WTC11 (cell line): ENCODE measurements at regions not wholly inside any gene's neighbourhood (a gene's known extent, or its start where the extent isn't known, plus 50 kb on each side); places are given as distances from the start of the nearest gene placed in this dataset.

ENCODE experiments used
- ATAC-seq: fragments of 200-7000 bp; cut with Tn5 transposase; 2 replicates; pipeline ENCODE4 v1.10.0; 2021; ENCODE audit warnings: mild to moderate bottlenecking, moderate library complexity
- CTCF ChIA-PET: fragments of 300-600 bp; sonication (Branson Sonifier 250); formaldehyde crosslinking; loops from one replicate; lab custom pipeline; 2021; ENCODE audit warnings: antibody characterized with exemption; lab: Charles Lee
- POLR2A ChIA-PET: fragments of 350-600 bp; sonication (Branson Sonifier 250); formaldehyde crosslinking; loops from one replicate; lab custom pipeline; 2021; ENCODE audit warnings: antibody characterized with exemption; lab: Charles Lee
- DNase-seq: peaks from one replicate; pipeline ENCODE4 v3.0.0; 2021; ENCODE audit warnings: low spot score
- H3K27ac Mint-ChIP-seq: 2 replicates; pipeline ENCODE4 v1.8.0; 2021; ENCODE audit warnings: mixed read lengths
- H3K27me3 Mint-ChIP-seq: 2 replicates; pipeline ENCODE4 v1.8.0; 2021; ENCODE audit warnings: low read depth, mild to moderate bottlenecking, moderate library complexity, mixed read lengths
- H3K36me3 Mint-ChIP-seq: 2 replicates; pipeline ENCODE4 v1.8.0; 2021; ENCODE audit warnings: mixed read lengths
- H3K4me1 Mint-ChIP-seq: 2 replicates; pipeline ENCODE4 v1.8.0; 2022; ENCODE audit warnings: mixed read lengths
- H3K4me3 Mint-ChIP-seq: 2 replicates; pipeline ENCODE4 v1.8.0; 2021; ENCODE audit warnings: mild to moderate bottlenecking, moderate library complexity, mixed read lengths
- H3K9me3 Mint-ChIP-seq: 2 replicates; pipeline ENCODE4 v1.8.0; 2021; ENCODE audit warnings: mixed read lengths
- CREB1 ChIP-seq: sonication (generic); formaldehyde crosslinking; IDR thresholded peaks from 2 replicates; pipeline ENCODE4 v1.8.0; 2023; ENCODE audit warnings: mild to moderate bottlenecking, missing genetic modification reagents
- FOXK1 ChIP-seq: sonication (generic); formaldehyde crosslinking; IDR thresholded peaks from 2 replicates; pipeline ENCODE4 v1.8.0; 2022; ENCODE audit warnings: mild to moderate bottlenecking, moderate library complexity, missing genetic modification reagents
- MYBL2 ChIP-seq: sonication (generic); formaldehyde crosslinking; IDR thresholded peaks from 2 replicates; pipeline ENCODE4 v1.8.1; 2023; ENCODE audit warnings: mild to moderate bottlenecking, moderate library complexity, missing genetic modification reagents
- OVOL2 ChIP-seq: fragments of 250-450 bp; sonication (Bioruptor Pico); IDR thresholded peaks from 2 replicates; pipeline ENCODE4 v1.9.0; 2021; ENCODE audit warnings: mild to moderate bottlenecking, borderline replicate concordance
- RORB ChIP-seq: fragments of 250-450 bp; sonication (Bioruptor Pico); IDR thresholded peaks from 2 replicates; pipeline ENCODE4 v1.9.0; 2021; ENCODE audit warnings: mild to moderate bottlenecking
- SP1 ChIP-seq: sonication (generic); formaldehyde crosslinking; conservative IDR thresholded peaks from 2 replicates; pipeline ENCODE4 v1.8.1; 2022; ENCODE audit warnings: missing genetic modification reagents
- TEAD4 ChIP-seq: sonication (generic); formaldehyde crosslinking; IDR thresholded peaks from 2 replicates; pipeline ENCODE4 v1.8.0; 2022; ENCODE audit warnings: mild to moderate bottlenecking, missing genetic modification reagents
- TP53 ChIP-seq: sonication (generic); formaldehyde crosslinking; IDR thresholded peaks from 2 replicates; pipeline ENCODE4 v1.8.1; 2023; ENCODE audit warnings: mild to moderate bottlenecking, missing genetic modification reagents
- ZBTB21 ChIP-seq: sonication (generic); formaldehyde crosslinking; IDR thresholded peaks from 2 replicates; pipeline ENCODE4 v1.8.1; 2023; ENCODE audit warnings: mild to moderate bottlenecking, missing genetic modification reagents, borderline replicate concordance
- ZNF219 ChIP-seq: sonication (generic); formaldehyde crosslinking; IDR thresholded peaks from 2 replicates; pipeline ENCODE4 v1.8.0; 2023; ENCODE audit warnings: missing genetic modification reagents, mild to moderate bottlenecking, borderline replicate concordance
- ZNF317 ChIP-seq: sonication (generic); formaldehyde crosslinking; IDR thresholded peaks from 2 replicates; pipeline ENCODE4 v1.8.1; 2023; ENCODE audit warnings: low read depth, mild to moderate bottlenecking, moderate library complexity, missing genetic modification reagents, borderline replicate concordance
- ZNF416 ChIP-seq: fragments of 250-450 bp; sonication (Bioruptor Pico); IDR thresholded peaks from 2 replicates; pipeline ENCODE4 v1.9.0; 2021; ENCODE audit warnings: mild to moderate bottlenecking, inconsistent platforms
- ZNF423 ChIP-seq: fragments of 250-450 bp; sonication (Bioruptor Pico); IDR thresholded peaks from 2 replicates; pipeline ENCODE4 v2.1.2; 2022; ENCODE audit warnings: mild to moderate bottlenecking, moderate library complexity
- TF ChIP-seq, protein P1 (sequence below): sonication (generic); formaldehyde crosslinking; IDR thresholded peaks from 2 replicates; pipeline ENCODE4 v1.8.1; 2022; ENCODE audit warnings: low read depth, missing genetic modification reagents, borderline replicate concordance
- TF ChIP-seq, protein P2 (sequence below): sonication (generic); formaldehyde crosslinking; IDR thresholded peaks from 2 replicates; pipeline ENCODE4 v1.8.1; 2023; ENCODE audit warnings: mild to moderate bottlenecking, moderate library complexity, missing genetic modification reagents
- TF ChIP-seq, protein P3 (sequence below): fragments of 250-450 bp; sonication (Bioruptor Pico); IDR thresholded peaks from 2 replicates; pipeline ENCODE4 v1.9.0; 2021; ENCODE audit warnings: mild to moderate bottlenecking
- TF ChIP-seq, protein P4 (sequence below): sonication (generic); formaldehyde crosslinking; IDR thresholded peaks from 2 replicates; pipeline ENCODE4 v1.8.1; 2023; ENCODE audit warnings: mild to moderate bottlenecking, missing genetic modification reagents, borderline replicate concordance
- TF ChIP-seq, protein P5 (sequence below): sonication (generic); formaldehyde crosslinking; IDR thresholded peaks from 2 replicates; pipeline ENCODE4 v1.8.0; 2022; ENCODE audit warnings: mild to moderate bottlenecking, missing genetic modification reagents
- TF ChIP-seq, protein P6 (sequence below): sonication (generic); formaldehyde crosslinking; IDR thresholded peaks from 2 replicates; pipeline ENCODE4 v1.8.0; 2022; ENCODE audit warnings: mild to moderate bottlenecking, missing genetic modification reagents

DNA sequence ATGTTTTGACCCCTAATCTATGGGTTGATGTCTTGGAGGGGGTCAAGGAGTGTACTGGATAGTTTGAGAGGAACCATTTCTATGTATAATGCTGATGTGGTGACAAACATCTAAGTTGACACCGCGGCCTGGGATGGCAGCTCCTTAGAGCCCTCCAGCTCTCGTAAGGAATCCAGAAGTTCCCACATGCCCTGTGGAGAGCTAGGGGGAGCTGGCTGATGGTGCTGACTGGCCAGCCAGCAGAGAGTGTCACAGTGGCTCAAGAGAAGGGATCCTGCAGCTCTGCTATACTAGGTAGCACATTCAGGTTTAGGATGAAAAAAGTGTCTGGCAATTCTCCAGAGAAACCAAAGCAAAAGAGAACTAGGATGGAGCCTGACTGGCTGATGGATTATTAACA is 842.2 kb upstream of the VRK2 start:
- ChIA-PET POLR2A (no interaction called here), CTCF (no interaction called here)
- Mint-ChIP-seq H3K4me3 (no peak overlapping the region), H3K36me3 (no peaks in the 10 kb centered on the region), H3K27me3 (no peaks in the 10 kb centered on the region), H3K4me1 (peaks cover 12% of the 10 kb centered on the region), H3K27ac (no peak overlapping the region), H3K9me3 (peaks cover 11% of the 10 kb centered on the region)
- DNase-seq = no peak
- TF ChIP-seq, protein P1, sequence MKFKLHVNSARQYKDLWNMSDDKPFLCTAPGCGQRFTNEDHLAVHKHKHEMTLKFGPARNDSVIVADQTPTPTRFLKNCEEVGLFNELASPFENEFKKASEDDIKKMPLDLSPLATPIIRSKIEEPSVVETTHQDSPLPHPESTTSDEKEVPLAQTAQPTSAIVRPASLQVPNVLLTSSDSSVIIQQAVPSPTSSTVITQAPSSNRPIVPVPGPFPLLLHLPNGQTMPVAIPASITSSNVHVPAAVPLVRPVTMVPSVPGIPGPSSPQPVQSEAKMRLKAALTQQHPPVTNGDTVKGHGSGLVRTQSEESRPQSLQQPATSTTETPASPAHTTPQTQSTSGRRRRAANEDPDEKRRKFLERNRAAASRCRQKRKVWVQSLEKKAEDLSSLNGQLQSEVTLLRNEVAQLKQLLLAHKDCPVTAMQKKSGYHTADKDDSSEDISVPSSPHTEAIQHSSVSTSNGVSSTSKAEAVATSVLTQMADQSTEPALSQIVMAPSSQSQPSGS (CRISPR knock-in tag) = no peak
- TF ChIP-seq RORB (CRISPR knock-in tag) (no peak), TEAD4 (CRISPR knock-in tag) (no peak), SP1 (CRISPR knock-in tag) (no peak), FOXK1 (CRISPR knock-in tag) (no peak), OVOL2 (CRISPR knock-in tag) (no peak), CREB1 (CRISPR knock-in tag) (no peak), ZNF416 (no peak), ZNF423 (CRISPR knock-in tag) (no peak), ZNF219 (CRISPR knock-in tag) (no peak), MYBL2 (no peak), ZNF317 (CRISPR knock-in tag) (no peak), TP53 (CRISPR knock-in tag) (no peak), ZBTB21 (CRISPR knock-in tag) (no peak)
- TF ChIP-seq, protein P2, sequence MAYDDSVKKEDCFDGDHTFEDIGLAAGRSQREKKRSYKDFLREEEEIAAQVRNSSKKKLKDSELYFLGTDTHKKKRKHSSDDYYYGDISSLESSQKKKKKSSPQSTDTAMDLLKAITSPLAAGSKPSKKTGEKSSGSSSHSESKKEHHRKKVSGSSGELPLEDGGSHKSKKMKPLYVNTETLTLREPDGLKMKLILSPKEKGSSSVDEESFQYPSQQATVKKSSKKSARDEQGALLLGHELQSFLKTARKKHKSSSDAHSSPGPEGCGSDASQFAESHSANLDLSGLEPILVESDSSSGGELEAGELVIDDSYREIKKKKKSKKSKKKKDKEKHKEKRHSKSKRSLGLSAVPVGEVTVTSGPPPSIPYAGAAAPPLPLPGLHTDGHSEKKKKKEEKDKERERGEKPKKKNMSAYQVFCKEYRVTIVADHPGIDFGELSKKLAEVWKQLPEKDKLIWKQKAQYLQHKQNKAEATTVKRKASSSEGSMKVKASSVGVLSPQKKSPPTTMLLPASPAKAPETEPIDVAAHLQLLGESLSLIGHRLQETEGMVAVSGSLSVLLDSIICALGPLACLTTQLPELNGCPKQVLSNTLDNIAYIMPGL (CRISPR knock-in tag) = no peak
- TF ChIP-seq, protein P3, sequence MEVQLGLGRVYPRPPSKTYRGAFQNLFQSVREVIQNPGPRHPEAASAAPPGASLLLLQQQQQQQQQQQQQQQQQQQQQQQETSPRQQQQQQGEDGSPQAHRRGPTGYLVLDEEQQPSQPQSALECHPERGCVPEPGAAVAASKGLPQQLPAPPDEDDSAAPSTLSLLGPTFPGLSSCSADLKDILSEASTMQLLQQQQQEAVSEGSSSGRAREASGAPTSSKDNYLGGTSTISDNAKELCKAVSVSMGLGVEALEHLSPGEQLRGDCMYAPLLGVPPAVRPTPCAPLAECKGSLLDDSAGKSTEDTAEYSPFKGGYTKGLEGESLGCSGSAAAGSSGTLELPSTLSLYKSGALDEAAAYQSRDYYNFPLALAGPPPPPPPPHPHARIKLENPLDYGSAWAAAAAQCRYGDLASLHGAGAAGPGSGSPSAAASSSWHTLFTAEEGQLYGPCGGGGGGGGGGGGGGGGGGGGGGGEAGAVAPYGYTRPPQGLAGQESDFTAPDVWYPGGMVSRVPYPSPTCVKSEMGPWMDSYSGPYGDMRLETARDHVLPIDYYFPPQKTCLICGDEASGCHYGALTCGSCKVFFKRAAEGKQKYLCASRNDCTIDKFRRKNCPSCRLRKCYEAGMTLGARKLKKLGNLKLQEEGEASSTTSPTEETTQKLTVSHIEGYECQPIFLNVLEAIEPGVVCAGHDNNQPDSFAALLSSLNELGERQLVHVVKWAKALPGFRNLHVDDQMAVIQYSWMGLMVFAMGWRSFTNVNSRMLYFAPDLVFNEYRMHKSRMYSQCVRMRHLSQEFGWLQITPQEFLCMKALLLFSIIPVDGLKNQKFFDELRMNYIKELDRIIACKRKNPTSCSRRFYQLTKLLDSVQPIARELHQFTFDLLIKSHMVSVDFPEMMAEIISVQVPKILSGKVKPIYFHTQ (CRISPR knock-in tag) = no peak
- TF ChIP-seq, protein P4, sequence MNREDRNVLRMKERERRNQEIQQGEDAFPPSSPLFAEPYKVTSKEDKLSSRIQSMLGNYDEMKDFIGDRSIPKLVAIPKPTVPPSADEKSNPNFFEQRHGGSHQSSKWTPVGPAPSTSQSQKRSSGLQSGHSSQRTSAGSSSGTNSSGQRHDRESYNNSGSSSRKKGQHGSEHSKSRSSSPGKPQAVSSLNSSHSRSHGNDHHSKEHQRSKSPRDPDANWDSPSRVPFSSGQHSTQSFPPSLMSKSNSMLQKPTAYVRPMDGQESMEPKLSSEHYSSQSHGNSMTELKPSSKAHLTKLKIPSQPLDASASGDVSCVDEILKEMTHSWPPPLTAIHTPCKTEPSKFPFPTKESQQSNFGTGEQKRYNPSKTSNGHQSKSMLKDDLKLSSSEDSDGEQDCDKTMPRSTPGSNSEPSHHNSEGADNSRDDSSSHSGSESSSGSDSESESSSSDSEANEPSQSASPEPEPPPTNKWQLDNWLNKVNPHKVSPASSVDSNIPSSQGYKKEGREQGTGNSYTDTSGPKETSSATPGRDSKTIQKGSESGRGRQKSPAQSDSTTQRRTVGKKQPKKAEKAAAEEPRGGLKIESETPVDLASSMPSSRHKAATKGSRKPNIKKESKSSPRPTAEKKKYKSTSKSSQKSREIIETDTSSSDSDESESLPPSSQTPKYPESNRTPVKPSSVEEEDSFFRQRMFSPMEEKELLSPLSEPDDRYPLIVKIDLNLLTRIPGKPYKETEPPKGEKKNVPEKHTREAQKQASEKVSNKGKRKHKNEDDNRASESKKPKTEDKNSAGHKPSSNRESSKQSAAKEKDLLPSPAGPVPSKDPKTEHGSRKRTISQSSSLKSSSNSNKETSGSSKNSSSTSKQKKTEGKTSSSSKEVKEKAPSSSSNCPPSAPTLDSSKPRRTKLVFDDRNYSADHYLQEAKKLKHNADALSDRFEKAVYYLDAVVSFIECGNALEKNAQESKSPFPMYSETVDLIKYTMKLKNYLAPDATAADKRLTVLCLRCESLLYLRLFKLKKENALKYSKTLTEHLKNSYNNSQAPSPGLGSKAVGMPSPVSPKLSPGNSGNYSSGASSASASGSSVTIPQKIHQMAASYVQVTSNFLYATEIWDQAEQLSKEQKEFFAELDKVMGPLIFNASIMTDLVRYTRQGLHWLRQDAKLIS (CRISPR knock-in tag) = no peak
- TF ChIP-seq, protein P5, sequence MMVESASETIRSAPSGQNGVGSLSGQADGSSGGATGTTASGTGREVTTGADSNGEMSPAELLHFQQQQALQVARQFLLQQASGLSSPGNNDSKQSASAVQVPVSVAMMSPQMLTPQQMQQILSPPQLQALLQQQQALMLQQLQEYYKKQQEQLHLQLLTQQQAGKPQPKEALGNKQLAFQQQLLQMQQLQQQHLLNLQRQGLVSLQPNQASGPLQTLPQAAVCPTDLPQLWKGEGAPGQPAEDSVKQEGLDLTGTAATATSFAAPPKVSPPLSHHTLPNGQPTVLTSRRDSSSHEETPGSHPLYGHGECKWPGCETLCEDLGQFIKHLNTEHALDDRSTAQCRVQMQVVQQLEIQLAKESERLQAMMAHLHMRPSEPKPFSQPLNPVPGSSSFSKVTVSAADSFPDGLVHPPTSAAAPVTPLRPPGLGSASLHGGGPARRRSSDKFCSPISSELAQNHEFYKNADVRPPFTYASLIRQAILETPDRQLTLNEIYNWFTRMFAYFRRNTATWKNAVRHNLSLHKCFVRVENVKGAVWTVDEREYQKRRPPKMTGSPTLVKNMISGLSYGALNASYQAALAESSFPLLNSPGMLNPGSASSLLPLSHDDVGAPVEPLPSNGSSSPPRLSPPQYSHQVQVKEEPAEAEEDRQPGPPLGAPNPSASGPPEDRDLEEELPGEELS (CRISPR knock-in tag) = no peak
- TF ChIP-seq, protein P6, sequence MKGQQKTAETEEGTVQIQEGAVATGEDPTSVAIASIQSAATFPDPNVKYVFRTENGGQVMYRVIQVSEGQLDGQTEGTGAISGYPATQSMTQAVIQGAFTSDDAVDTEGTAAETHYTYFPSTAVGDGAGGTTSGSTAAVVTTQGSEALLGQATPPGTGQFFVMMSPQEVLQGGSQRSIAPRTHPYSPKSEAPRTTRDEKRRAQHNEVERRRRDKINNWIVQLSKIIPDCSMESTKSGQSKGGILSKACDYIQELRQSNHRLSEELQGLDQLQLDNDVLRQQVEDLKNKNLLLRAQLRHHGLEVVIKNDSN = no peak
- peak; percentile 75 for ATAC-seq
